Left forelimb (tissue), 1 donor: ENCODE measurements at regions not wholly inside any gene's neighbourhood (a gene's known extent, or its start where the extent isn't known, plus 50 kb on each side); places are given as distances from the start of the nearest gene placed in this dataset.
"Not testable (repeated sequence)": the region's sequence is repeated elsewhere in the genome, so short reads cannot be mapped to it uniquely, and the experiment has no call there.

Experiments
- DNase-seq: peaks from one replicate; pipeline ENCODE4 v3.0.0-alpha.2; 2018; ENCODE audit warnings: low spot score

DNA sequence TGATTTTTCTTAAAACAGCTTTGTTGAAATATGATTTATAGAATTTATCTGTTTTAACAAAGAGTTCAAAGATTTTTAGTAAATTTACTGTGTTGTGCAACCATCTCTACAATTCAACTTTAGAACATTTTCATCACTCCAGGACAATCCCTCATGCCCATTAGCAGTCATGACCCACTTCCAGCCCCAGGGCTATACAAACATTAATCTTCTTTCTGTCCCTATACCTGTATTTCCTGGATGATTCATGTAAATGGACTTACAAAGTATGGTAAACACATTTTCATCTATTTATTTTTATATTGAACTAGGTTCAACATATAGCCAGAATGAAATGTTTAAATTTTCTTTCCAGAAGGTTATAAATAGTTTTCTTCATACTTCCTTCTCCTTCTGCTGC, 127.8 kb upstream of the CCDC180 start:
- no peak for DNase-seq

DNA sequence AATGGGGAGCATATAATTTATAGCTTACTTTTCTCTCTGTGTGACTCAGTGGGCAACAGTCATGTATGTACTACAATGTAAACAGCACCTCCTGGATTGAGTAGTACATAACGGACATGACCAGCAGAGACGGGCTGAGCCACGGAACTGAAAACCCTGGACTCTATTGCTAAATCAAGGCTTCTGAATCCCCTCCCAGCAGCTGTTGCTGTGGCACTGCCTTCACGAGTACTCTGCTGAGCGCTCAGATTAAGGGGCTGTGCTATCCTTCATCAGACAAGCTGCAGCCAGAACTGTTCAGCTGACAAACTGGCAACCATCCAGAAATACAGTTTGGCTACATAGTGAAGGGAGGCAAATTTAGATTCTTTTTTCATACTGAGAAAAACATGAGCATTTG, 131.3 kb upstream of the CCDC180 start:
- no peak for DNase-seq

DNA sequence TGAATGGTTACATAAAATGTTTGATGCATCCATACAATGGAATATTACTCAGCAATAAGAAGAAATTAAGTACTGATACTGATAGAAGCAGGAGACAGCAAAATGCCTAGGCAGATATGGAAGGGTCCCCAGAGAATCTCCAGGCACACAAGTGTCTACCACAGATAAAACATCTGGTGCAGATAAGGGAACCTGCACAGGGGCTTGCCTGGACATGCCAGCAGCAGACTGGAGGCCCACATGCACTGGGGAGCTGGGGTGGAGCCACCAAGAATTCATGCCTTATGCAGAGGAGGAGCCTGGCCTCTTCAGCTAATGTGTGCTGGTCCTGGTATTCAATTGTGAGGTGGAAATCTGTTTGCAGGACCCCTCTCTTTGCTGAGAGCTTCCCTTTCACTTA, 129.2 kb upstream of the CTSV start:
- DNase-seq = not testable (repeated sequence)

DNA sequence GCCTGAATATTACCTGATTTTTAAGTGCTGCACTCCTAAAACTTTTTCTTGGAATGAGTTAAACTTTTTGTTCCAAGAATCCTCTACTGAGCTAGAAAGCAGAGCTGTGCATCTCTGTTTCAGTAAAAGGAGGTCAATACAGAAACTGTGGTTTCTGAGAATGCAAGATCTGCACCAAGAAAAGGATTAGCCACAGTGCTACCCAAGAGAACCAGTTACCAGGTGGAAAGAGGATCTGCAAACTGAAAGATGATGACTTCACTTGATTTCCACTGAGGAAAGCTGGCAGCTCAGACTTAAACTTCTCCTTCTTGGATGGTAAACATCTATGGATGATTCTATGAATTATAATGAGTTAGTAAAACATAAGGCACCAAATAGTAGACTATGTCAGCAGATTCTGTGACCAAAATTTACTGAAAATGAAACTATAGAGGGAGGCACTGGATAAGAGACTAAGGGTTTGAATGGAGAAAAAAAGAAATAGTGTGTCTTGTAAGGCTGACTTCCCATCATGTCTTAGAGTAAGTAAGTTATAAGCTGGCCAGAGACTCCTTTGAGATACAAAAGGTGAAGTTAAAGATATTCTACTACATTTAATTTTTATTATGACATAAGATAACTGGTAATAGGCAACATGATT, 127.7 kb upstream of the CTSV start:
- DNase-seq = not testable (repeated sequence)

DNA sequence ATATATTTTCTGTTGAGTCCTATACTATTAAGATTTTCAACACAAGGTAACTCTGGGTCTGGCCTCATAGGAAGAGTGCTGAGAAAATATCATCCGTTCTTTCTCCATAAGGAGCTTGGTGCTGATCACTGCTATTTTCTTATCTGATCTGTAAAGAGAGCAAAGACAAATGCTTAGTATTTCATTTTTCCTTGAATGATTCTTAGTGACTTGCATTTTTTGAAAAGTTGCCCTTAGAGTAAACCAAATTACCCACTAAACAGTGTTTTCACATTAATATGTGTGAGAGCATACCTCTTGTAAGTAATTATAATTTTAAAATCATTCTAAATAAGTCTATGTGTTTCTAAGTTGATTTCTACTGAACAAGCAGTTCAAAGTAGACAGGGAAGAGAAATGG, 121.3 kb upstream of the CTSV start:
- no peak for DNase-seq

DNA sequence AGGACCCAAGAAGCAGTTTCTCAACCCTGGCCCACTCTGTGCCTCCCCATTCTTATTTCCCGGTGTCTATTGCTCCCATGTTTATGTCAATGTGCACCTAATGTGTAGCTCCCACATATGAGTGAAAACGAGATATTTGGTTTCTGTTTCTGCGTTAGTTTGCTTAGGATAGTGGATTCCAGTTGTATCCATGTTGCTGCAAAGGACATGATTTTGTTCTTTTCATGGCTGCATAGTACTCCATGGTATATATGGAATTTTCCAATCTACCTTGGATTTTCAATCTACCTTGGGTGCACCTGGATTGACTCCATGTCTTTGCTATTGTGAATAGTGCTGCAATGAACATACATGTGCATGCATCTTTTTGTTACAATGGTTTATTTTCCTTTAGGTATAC, 119.8 kb upstream of the CTSV start:
- not testable (repeated sequence) for DNase-seq

DNA sequence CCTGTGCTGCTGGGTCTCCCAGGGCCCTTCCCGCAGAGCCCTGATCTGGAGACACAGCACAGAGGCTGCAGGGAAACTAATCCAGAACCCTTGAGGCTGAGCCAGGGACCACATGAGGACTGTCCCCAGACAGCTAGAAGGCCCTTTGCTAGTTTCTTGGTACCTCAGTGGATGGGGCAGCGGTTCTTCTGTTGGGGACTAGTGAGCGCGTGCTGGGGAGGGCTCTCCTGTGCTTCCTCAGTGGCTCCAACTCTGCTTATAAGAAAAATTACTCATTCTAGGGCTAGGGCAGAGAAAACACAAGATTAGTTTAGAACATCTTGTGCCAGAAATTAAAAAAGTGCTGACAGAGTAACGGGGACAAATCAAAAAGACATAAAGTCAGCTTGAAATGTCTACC, 116.5 kb upstream of the CTSV start:
- not testable (repeated sequence) for DNase-seq

DNA sequence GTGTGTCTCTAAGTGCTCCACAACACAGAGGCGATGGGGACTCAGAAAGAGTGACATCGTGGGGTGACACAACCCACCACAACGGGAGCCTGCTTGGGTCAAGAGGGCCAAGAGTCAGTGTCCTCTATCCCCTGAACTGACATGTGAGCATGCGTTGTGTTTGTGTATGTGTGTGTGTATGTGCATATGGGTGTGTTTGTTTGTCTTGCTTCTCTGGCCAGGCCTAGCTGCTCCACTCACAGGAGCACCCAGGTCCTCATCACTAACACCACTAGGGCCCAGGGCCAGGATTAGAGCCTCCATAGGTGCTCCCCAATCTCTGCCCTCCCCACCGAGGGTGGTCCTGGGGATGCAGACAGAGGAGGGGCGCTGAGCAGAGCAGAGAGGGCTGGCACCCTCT, 115.0 kb upstream of the CTSV start:
- no peak for DNase-seq

DNA sequence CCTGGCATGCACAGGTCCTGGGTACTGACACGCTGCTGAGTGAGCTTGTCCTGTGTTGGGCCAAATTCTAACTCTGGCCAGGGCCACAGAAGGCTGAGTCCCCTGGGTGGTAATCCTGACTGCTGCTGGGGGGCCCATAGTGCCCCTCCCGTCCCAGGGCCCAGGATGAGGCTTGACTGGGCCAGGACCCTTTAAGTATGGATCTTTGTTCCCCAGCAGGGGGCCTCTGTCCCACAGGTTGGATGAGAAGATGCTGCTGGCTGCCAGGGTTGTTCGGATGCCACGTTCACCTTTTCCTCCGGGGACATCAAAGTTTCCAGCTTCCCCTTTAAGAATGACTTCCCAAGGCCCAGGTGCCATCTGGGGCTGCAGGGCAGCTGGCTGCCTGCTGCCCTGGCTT, 114.2 kb upstream of the CTSV start:
- not testable (repeated sequence) for DNase-seq

DNA sequence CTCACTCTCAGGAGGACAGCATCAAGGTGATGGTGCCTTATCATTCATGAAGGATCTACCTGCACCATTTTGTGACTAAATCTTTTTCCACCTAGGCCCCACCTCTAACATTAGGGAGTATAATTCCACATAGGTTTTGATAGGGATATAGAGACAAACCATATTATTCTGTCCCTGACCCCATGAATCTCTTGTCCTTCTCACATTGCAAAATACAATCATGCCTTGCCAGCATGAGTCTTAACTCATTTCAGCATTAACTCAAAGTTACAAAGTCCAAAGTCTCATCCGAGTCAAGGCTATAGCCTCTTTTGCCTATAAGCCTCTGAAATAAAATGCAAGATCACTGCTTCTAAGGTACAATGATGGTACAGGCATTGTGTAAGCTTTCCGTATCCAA, 111.5 kb upstream of the CTSV start:
- not testable (repeated sequence) for DNase-seq

DNA sequence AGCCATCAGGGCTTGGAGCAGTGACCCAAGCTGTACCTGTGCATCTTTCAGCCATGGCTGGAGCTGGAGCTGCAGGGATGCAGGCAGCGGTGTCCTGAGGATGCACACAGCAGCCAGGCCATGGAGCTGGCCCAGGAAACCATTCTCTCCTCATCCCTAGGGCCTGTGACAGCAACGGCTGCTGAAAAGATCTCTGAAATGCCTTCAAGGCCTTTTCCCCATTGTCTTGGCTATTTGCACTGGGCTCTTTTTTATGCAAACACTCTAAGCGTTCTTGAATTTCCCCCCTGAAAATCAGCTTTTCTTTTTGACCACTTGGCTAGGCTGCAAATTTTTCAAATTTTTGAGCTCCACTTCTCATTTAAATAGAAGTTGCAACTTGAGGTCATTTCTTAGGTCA, 109.5 kb upstream of the CTSV start:
- not testable (repeated sequence) for DNase-seq

DNA sequence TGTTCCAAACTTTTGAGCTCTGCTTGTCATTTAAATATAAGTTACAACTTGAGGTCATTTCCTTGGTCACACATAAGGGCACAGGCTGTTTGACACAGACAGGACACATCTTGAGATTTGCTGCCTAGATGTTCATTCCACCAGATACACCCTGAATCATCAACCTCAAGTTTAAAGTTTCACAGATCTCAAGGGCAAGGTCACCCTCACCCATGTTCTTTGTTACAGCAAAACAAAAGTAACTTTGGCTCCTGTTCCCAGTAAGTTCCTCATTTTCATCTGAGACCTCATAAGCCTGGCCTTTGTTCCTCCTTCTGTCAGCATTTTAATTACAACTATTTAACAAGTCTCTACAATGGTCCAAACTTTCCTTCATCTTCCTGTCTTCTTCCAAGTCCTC, 106.7 kb upstream of the CTSV start:
- DNase-seq = not testable (repeated sequence)

DNA sequence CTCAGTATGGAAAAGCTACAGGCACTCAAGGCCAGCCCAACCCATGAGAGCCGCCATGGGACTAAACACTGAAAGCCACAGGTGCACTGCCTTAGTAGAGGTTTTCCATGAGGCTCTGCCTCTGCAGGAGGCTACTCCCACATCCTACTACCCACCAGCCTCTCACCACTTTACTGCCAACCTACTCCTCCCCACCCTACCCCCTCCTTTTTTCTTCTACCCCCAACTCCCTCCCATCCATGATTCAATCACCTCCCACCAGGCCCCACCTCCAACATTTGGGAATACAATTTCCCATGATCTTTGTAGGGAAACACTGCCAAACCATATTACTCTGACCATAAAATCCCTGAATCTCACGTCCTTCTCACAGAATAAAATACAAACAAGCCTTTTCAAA, 101.6 kb upstream of the CTSV start:
- no peak for DNase-seq

DNA sequence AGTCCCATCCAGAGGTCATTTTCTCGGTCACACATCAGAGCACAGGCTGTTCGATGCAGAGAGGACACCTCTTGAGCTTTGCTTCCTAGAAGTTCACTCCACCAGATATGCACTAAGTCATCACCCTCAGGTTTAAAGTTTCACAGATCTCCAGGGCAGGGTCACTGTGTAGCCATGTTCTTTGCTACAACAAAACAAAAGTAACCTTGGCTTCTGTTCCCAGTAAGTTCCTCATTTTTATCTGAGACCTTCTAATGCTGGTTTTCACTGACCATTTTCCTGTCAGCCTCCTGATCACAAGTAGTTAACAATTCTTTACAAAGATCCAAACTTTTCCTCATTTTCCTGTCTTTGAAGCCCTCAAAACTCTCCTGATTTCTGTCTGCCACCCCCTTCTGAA, 97.5 kb upstream of the CTSV start:
- DNase-seq = no peak

DNA sequence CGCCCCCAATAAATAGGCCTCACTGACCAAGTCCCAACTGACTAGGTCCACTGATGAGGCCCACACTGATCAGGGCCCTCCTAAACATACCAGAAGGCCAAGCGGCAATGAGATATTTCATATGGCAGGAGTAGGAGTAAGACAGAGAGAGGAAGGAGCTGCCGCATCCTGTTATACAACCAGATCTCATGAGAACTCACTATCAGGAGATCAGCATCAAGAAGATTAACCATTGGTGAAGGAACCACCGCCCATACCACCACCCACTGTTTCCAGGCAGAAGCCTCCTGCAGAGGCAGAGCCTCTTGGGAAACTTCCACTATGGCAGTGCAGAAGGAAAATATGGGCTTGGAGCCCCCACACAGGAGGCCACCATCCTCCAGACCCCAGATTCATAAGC, 95.0 kb upstream of the CTSV start:
- not testable (repeated sequence) for DNase-seq

DNA sequence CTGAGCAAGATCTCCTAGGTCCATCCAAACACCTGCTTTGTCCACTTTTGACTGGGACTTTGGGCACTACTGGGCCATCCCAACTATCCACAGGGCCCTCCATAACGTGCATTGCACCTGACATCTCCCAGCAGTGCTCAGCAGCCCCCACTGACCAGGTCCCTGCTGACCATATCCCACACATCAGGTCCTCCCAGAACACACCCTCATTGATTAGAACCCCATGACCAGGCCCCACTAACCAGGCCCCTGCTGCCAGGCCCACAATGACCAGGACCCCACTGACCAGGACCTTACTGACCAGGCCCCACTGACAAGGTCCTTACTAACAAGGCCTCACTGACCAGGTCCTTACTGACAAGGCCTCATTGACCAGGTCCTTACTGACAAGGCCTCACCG, 93.9 kb upstream of the CTSV start:
- DNase-seq = no peak

DNA sequence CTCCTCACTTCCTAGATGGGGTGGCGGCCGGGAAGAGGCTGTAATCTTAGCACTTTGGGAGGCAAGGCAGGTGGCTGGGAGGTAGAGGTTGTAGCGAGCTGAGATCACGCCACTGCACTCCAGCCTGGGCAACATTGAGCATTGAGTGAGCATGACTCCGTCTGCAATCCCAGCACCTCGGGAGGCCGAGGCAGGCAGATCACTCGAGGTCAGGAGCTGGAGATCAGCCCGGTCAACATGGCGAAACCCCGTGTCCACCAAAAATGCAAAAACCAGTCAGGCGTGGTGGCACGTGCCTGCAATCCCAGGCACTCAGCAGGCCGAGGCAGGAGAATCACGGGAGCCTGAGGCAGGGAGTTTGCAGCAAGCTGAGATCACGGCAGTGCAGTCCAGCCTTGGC, 91.9 kb upstream of the CTSV start:
- DNase-seq = not testable (repeated sequence)

DNA sequence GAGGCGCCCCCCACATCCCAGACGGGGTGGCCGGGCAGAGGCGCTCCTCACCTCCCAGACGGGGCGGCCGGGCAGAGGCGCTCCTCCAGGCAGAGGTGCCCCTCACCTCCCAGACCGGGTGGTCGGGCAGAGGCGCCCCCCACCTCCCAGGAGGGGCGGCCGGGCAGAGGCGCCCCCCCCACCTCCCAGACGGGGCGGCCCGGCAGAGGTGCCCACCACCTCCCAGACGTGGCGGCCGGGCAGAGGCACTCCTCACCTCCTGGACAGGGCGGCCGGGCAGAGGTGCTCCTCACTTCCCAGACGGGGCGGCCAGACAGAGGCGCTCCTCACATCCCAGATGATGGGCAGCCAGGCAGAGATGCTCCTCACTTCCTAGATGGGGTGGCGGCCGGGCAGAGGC, 91.4 kb upstream of the CTSV start:
- DNase-seq = not testable (repeated sequence)

DNA sequence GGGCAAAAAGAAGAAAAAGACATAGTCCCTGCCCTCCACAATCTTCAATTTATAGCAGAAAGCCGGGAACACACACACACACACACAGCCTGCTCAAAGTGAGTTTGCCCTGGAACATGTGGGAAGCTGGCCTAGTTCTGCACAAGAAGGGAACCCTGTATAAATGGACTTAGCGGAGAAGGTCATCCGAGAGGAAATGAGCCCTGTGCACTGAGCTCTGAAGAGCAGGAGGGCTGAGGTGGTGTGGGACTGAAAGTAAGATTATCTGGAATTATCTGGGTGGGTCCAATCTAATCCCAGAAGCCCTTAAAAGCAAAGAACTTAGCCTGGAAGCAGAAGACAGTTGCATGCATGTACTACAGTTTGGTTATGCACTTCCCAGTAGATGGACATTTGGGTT, 90.0 kb upstream of the CTSV start:
- DNase-seq = no peak

DNA sequence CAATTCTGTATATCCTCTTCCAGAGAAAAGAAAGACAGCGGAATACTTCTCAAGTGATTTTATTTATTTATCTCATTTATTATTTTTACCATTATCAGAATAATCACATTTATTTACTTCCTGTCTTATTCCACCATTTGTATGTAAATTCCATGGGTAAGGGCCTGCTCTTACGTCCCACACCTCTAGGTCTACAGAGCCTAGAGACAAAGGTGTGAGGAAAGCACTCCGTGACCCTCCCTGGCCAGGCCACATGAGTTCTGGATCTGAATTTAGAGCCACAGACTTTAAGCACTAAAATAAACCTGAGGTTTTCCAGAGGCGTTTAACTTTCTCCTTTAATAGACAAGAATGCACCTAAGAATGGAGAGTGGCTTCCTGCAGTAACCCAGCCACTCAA, 85.3 kb upstream of the CTSV start:
- DNase-seq = no peak

DNA sequence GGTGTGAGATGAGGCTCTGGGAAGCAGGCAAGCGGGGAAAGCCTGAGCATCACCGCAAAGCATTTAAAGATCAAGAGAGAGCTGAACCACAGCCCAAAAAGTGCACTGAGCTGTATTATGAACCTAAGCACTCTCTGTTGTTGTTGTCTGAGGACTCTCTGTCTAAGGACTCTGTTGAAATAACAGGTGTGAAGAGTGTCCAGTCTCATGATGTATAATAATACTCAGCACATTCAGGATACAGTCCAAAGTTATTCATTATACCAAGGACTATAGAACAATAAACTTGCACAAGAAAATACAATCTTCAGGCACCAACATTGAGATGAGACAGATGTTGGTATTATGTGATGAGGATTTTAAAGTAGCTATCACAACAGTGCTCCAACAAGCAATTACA, 71.8 kb upstream of the CTSV start:
- DNase-seq = no peak

DNA sequence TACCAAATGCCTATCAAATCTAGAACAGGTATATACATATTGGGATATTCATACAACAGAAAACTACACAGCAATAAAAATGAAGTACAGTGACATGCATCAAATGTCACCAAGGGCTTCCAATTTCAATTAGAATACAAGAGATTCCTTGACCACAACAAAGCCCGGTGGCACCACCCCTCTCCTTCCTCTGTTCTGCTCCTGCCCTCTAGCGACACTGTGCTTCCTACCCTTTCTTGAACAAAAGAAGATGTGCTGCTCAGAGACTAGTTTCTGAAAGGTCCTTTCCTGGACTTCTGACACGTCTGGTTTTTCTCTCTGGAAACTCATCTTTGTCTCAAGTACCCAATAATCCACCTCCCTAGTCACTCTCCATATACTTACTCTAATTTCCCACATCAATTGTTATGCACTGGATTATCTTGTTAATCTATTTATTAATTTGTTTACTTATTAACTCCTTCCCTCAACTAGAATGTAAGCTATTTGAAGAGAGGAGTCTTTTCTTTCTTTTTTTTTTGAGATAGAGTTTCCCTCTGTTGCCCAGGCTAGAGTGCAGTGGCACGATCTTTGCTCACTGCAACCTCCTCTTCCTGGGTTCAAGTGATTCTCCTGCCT, 70.4 kb upstream of the CTSV start:
- no peak for DNase-seq

DNA sequence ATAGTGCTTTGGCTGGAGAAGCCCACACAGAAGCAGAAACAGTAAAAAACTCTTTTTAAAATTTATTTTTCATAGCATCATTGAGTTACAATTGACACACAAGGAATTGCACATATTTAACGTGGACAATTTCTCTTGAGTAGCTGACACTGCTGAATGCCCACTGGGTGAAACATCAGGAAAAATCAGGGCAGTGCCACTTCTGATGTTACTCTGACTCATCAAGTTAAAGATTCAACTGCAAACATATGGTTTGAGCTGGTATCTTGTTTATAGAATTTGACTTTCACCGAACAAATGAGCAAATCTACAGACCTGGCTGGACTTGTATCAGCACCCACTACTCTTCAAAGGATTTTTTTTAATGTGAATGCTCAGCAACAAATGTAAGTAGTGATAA, 66.3 kb upstream of the CTSV start:
- not testable (repeated sequence) for DNase-seq
